H1 (cell line): ENCODE measurements at regions not wholly inside any gene's neighbourhood (a gene's known extent, or its start where the extent isn't known, plus 50 kb on each side); places are given as distances from the start of the nearest gene placed in this dataset.

Experiments
- NRF1 ChIP-seq: IDR thresholded peaks from 2 replicates; pipeline ENCODE4 v1.6.1; 2011; ENCODE audit warnings: mild to moderate bottlenecking, low read depth, low read length, improper control_type of control experiment

DNA sequence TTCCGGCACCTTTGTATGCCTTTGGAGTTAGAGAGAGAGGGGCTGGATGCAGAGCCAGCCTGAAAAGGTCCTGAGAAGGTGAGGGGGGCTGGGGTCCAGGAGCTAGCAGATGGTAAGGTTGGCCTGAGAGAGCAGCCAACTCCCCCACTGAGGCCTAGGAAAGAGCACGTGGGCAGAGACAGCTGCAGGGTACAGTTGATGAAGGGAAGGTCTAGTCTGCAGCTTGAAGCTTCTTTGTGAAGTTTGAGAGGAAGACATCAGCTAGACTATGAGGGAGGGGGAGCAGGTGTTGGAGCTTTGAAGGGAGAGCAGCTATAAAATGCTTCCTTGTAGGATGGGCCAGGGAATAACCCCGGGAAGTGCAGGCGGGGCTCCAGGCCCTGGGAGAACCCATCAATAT is 289.3 kb upstream of the AMIGO2 start (continued):
- no peak for TF ChIP-seq NRF1
